ENCODE measurements at regions not wholly inside any gene's neighbourhood (a gene's known extent, or its start where the extent isn't known, plus 50 kb on each side); places are given as distances from the start of the nearest gene placed in this dataset.
"Not testable (repeated sequence)": the region's sequence is repeated elsewhere in the genome, so short reads cannot be mapped to it uniquely, and the experiment has no call there.

- no peak for DNase-seq
These were observed 1067.7 kb upstream of the COX7C start for GRCh38 chr5:85549836-85550599.

- DNase-seq, result no peak
These were observed 1061.3 kb upstream of the COX7C start for GRCh38 chr5:85556464-85556863.

- no peak for DNase-seq
These were observed 1041.1 kb upstream of the COX7C start for GRCh38 chr5:85576666-85577065.

GRCh38 chr5:85587806-85588205 is 1029.9 kb upstream of the COX7C start:
- not testable (repeated sequence) for DNase-seq

- not testable (repeated sequence) for DNase-seq
These were observed 1029.5 kb upstream of the COX7C start for GRCh38 chr5:85588268-85588667.

GRCh38 chr5:85590764-85591163 is 1027.0 kb upstream of the COX7C start:
- no peak for DNase-seq

- DNase-seq, result no peak
These were observed 1026.4 kb upstream of the COX7C start for GRCh38 chr5:85591311-85591710.

- DNase-seq, result no peak
These were observed 1014.9 kb upstream of the COX7C start for GRCh38 chr5:85602843-85603242.

GRCh38 chr5:85604378-85604777 is 1013.4 kb upstream of the COX7C start:
- DNase-seq, result no peak

- no peak for DNase-seq
These were observed 1013.0 kb upstream of the COX7C start for GRCh38 chr5:85604786-85605185.

GRCh38 chr5:85605381-85605780 is 1012.4 kb upstream of the COX7C start:
- DNase-seq, result no peak

- DNase-seq, result no peak
These were observed 1003.3 kb upstream of the COX7C start for GRCh38 chr5:85614489-85614888.

- DNase-seq, result no peak
These were observed 996.1 kb upstream of the COX7C start for GRCh38 chr5:85621668-85622067.

GRCh38 chr5:85628153-85628552 is 989.6 kb upstream of the COX7C start:
- no peak for DNase-seq

GRCh38 chr5:85638495-85639125 is 979.1 kb upstream of the COX7C start:
- not testable (repeated sequence) for DNase-seq

- no peak for DNase-seq
These were observed 971.7 kb upstream of the COX7C start for GRCh38 chr5:85646036-85646435.

- no peak for DNase-seq
These were observed 971.1 kb upstream of the COX7C start for GRCh38 chr5:85646641-85647040.

GRCh38 chr5:85647349-85648127 is 970.2 kb upstream of the COX7C start:
- DNase-seq, result no peak

GRCh38 chr5:85648495-85648894 is 969.2 kb upstream of the COX7C start:
- DNase-seq, result no peak

GRCh38 chr5:85651731-85652130 is 966.0 kb upstream of the COX7C start:
- no peak for DNase-seq

- DNase-seq, result not testable (repeated sequence)
These were observed 963.6 kb upstream of the COX7C start for GRCh38 chr5:85654144-85654543.

- DNase-seq, result no peak
These were observed 961.7 kb upstream of the COX7C start for GRCh38 chr5:85656050-85656449.

- DNase-seq, result not testable (repeated sequence)
These were observed 960.4 kb upstream of the COX7C start for GRCh38 chr5:85657328-85657727.

Measured in inflammatory macrophage (primary cell).